ENCODE measurements at regions not wholly inside any gene's neighbourhood (a gene's known extent, or its start where the extent isn't known, plus 50 kb on each side); places are given as distances from the start of the nearest gene placed in this dataset.

- no peak for TF ChIP-seq CTCF (optimal IDR thresholded peaks at IDR 0.05 in 1 of 3, IDR thresholded peaks at IDR 0.05 in 1 of 3, conservative IDR thresholded peaks at IDR 0.05 in 1 of 3; ENCODE audit: extremely low read depth in 1 of 3, insufficient read depth in 2 of 3, low read length in 3 of 3)
- TF ChIP-seq EZH2 (IDR thresholded peaks at IDR 0.05; ENCODE audit: low read length), result no peak
Measured at GRCh38 chr10:125482637-125483036, 200.3 kb downstream of the TEX36 start.

Measured in keratinocyte (primary cell).